Fibroblast of villous mesenchyme (primary cell): ENCODE measurements at regions not wholly inside any gene's neighbourhood (a gene's known extent, or its start where the extent isn't known, plus 50 kb on each side); places are given as distances from the start of the nearest gene placed in this dataset.

Experiments used
- DNase-seq: peaks from one replicate; pipeline ENCODE4 v3.0.0-alpha.2; 2010; ENCODE audit warnings: low read depth
- H3K4me3 ChIP-seq: 2 replicates; pipeline ENCODE4 v1.5.1; 2011; ENCODE audit warnings: low read depth, mild to moderate bottlenecking, low read length
- TF ChIP-seq, protein P1 (sequence below): IDR thresholded peaks from 2 replicates; pipeline ENCODE4 v1.5.1; 2012; ENCODE audit warnings: low read depth, mild to moderate bottlenecking, low read length; ENCODE audit not compliant: insufficient read depth

DNA sequence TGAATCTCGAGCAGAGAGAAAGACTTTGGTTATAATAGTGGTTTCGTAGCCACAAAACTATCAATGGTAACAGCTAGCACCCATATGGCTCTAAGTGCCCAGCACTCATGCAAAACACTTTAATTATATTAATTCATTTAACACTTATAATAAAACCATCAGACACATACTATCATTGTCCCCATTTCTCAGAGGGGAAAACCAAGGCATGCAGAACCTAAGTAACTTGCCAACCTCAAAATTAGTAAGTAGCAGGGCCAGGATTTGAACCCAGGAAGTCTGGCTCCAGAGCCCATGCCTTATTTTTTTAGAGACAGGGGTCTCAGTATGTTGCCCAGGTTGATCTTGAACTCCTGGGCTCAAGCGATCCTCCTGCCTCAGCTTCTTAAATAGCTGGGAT lies 145.6 kb upstream of the HS3ST2 start:
- no peak for DNase-seq
- H3K4me3 ChIP-seq: no peak overlapping the region
- TF ChIP-seq, protein P1, sequence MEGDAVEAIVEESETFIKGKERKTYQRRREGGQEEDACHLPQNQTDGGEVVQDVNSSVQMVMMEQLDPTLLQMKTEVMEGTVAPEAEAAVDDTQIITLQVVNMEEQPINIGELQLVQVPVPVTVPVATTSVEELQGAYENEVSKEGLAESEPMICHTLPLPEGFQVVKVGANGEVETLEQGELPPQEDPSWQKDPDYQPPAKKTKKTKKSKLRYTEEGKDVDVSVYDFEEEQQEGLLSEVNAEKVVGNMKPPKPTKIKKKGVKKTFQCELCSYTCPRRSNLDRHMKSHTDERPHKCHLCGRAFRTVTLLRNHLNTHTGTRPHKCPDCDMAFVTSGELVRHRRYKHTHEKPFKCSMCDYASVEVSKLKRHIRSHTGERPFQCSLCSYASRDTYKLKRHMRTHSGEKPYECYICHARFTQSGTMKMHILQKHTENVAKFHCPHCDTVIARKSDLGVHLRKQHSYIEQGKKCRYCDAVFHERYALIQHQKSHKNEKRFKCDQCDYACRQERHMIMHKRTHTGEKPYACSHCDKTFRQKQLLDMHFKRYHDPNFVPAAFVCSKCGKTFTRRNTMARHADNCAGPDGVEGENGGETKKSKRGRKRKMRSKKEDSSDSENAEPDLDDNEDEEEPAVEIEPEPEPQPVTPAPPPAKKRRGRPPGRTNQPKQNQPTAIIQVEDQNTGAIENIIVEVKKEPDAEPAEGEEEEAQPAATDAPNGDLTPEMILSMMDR: no peak

DNA sequence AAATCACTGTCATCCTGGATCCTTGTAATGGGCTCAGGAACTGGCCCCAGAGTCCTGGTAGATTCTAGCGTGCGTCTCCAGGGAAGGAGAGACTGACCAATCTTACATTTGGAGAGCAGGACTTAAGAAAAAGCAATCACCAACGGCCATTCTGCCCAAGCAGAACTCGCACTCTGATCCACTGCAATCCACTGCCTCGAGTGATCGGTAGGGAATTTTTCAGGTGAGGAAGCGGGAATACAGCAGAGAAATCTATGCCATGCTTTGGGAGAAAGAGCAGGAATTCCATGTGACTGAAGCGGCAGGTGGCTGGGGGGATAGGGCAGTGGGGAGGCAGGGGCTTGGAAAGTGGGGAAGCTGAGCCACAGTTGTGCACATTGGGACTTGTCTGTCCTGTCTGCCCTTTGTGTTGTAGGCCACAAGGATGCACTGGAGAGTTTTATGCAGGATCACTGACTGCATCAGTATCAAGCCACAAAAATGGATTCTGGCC lies 143.9 kb upstream of the HS3ST2 start:
- DNase-seq: no peak
- H3K4me3 ChIP-seq: no peak overlapping the region
- TF ChIP-seq, protein P1: no peak

DNA sequence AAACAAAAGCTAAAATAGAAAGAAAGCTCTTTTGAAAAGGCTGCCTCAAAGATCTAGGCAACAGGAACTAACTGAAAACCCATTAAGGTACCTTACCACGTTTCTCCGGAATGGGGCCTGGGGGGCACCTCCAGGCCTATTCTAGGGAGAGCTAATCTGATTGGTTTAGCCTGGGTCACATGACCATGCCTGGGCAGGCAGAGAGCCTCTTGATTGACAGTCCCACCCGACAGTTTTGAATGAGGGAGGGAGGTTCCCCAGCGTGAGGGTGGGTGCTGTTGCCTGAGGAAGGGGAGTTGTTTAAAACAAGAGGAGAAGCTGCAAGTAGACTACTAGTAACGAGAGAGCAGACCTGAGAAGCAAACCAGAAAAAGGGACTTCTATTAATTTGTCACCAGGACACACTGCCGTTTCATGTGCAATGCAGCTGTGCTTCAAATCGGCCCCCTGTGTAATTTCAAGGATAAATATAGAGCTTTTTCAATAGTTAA lies 143.4 kb upstream of the HS3ST2 start:
- DNase-seq: no peak
- H3K4me3 ChIP-seq: no peak overlapping the region
- TF ChIP-seq, protein P1: no peak

DNA sequence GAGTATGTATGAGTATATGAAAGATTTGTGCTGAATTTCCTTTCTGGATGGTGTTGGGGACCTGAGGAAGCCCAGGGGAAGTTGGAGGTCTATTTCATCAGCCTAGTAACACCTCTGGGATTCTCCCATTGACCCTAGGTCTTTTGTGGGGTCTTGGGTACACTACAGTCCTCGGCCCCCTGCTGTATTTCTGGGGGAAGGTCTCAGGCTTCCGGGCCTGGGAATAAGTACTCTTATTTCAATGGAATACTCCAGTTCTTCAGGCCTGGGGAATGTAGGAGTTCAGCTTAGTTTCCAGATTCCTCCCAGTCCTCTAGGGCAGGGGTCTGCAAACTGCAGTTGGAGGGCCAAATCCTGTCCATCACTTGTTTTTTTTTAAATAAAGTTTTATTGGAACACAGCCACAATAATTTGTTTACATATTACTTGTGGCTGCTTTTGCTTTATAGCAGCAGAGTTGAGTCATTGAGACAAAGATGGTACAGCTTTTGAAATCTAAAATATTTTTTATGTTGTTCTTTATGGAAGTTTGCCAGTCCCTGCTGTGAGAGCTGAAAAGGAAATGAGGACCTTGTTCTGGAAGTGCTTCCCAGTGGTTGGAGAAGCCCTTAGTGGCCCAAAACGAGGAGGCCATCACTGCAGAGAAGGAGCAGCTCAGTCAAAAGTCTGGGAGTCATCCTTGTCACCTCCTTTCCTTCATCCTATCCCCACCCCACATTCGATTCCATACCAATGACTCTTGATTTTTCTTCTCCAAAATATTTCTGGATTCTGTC lies 142.5 kb upstream of the HS3ST2 start:
- TF ChIP-seq, protein P1: no peak
- no peak for DNase-seq
- H3K4me3 ChIP-seq: no peak overlapping the region

DNA sequence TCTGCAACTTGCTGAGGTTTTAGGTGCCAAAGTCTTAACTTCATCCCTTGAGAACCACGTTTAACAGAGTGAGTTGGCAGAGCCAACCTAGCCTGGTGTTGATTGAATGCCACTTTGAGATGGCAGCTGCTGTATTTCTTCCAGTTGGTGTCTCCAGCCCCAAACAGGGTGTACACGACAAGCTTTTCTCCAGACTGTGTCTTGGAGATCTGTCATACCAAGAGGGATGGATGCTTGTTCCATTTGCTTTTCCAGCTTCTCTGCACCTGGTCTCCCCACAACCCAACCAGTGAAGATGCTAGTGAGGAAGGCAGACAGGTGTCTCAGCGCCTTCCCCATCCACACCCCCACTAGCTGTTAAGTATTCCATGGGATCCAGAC lies 141.1 kb upstream of the HS3ST2 start:
- no peak overlapping the region for H3K4me3 ChIP-seq
- TF ChIP-seq, protein P1: no peak
- DNase-seq: no peak

DNA sequence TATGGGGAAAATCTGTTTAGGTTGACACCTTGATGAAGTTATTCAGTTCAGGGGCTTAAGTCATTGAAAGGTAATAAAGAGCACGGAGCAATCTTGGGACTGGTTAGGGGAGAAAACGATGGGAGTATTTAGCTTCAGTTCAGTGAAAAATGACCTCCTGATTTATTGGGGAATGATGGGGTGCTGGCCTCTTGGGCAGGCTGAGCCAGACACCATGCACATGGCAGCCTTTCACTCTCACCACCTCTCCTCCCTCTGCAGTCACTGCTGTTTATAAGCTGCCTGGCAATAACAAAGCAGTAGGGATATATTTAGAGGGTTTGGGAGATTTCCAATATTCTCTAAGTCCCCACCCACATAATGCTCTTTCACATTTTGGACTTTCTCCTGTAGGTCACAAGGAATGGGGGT lies 140.5 kb upstream of the HS3ST2 start:
- no peak for DNase-seq
- TF ChIP-seq, protein P1: no peak
- H3K4me3 ChIP-seq: no peak overlapping the region
